HL-60 (cell line): ENCODE measurements at regions not wholly inside any gene's neighbourhood (a gene's known extent, or its start where the extent isn't known, plus 50 kb on each side); places are given as distances from the start of the nearest gene placed in this dataset.

Source experiments
- CTCF ChIP-seq: IDR thresholded peaks from one replicate; pipeline ENCODE4 v1.5.1; 2011; ENCODE audit warnings: low read length, control low read depth, inconsistent platforms; ENCODE audit not compliant: insufficient read depth
- POLR2AphosphoS5 ChIP-seq: IDR thresholded peaks from 2 replicates; pipeline ENCODE4 v1.6.1; 2012; ENCODE audit warnings: low read depth
- REST ChIP-seq: IDR thresholded peaks from 2 replicates; pipeline ENCODE4 v1.6.1; 2012; ENCODE audit warnings: low read depth; ENCODE audit not compliant: insufficient replicate concordance

DNA sequence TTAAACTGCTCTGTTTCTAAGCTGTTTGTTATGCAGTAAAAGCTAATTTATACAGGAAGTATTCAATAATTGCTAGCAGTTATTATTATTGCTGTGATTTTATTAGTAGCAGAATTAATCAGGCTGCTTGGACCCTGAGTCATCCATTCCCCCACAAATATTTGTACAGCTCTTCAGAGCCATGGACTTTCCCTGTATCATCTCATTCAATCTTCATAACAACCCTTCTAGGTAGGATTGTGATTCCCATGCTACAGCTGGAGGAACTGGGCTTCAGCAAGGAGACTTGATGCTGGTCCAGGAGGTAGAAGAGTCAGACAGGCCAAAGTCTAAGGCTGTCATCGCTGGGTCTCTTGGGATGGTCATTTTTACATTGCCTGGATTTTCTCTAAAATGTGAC lies 208.3 kb downstream of the C16orf95 start:
- TF ChIP-seq CTCF (no peak), REST (no peak), POLR2AphosphoS5 (no peak)
